DLD1 (cell line): ENCODE measurements at regions not wholly inside any gene's neighbourhood (a gene's known extent, or its start where the extent isn't known, plus 50 kb on each side); places are given as distances from the start of the nearest gene placed in this dataset.

Experiments
- in situ Hi-C: cut with HindIII; loops from 2 replicates; pipeline ENCODE4 v1.10.0; 2017; ENCODE audit warnings: low sequenced_read_pairs

DNA sequence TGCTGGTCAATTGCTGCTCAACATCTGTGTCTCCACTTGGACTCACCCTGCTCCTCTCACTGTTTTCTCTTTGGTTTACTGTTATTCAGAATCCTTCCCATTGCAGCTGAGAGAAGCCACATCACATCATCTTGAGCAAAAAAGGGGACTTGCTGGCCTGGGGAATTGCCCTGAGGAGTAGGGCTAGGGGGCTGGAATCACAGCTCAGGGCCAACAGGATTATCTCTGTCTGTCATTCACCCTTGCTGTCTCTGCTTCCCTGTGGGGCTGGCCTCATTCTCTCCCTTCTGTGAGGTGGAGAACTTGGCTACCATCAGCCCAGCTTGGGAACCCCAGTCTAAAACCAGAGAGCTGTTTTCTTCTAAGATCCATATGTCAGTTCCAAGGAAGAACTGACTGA, 140.7 kb upstream of the WNT4 start:
- in situ Hi-C loops, result no loop called here

DNA sequence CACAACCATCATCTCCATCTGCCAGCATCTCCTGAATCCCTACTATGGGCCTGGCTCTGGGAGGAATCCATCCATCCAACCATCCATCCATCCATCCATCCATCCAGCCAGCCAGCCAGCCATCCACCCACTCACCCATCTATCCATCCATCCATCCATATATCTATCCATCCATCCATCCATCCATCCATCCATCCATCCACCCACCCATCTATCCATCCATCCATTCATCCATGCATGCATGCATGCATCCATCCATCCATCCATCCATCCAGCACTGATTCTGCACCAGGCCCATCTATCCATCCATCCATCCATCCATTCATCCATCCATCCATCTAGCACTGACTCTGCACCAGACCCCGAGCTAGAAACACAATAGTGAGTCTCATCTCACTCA, 141.3 kb upstream of the WNT4 start:
- in situ Hi-C loops, result no loop called here

DNA sequence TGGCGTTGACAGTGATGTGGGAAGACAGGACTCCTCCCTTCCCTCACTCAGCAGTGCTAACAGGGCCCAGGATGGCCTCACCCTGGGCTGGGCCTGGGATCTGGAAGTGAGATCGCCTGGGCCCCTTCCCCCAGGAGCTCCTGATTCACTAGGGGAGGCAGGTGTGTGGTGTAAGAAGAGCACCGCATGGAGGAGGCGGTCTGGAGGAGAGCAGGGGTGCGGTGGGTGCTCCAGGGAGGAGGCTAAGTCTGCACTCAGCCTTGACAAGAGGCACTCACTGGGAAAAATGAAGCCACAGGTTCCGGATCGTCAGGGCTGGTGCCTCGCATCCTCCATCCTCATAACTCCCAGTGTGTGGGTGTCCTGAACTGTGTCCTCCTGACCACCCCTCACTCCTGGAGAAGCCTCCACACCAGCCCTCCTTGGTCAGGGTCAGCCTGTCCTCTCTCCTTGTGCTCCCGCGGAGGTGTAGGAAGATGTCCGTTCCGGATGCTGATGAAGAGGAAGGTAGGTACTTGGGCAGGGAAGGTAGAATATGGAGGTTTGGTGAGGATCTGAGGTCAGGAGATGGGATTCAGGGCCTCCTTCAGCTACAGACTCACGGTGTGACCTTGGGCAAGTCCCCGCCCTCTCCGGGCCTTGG, 142.1 kb upstream of the WNT4 start:
- in situ Hi-C loops, result no loop called here

DNA sequence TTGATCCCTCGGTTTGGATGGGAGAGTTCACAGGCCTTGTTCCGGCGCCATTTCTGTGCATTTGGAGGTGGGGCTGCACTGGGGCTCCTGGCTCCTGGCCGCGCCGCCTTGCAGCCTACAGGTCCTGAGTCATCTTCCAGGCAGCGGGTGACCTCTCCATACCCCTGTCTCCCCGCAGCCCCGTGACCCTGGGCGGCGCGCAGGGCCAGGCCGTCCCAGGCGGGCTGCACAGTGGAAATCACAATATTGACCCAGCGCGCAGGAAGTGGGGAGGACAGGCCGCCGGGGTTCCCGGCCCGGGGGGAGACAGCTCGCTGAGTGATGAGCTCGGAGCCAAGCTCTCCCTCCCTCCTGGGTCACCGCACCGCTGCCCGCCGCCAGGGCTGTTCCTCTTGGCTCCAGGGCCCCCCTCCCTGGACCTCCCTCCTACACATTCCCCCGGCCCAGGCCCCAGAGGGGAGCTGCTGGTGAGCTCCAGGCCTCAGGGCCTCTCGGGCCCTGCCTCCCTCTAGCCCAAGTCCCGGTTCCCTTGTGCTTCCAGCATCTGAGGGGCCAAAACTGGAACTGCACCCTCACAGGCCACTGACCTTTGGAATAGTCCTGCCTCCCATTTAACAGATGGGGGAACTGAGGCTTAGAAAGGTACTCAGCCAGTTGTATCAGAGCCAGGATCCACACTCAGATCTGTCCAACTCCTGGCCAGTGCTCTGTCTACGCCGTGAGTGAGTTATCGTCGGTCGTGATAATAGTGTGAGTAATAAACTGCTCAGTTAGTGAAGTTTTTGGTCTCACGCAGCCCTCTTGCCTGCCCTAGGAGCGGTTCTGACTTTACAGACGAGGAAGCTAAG, 142.9 kb upstream of the WNT4 start:
- in situ Hi-C loops, result no loop called here

DNA sequence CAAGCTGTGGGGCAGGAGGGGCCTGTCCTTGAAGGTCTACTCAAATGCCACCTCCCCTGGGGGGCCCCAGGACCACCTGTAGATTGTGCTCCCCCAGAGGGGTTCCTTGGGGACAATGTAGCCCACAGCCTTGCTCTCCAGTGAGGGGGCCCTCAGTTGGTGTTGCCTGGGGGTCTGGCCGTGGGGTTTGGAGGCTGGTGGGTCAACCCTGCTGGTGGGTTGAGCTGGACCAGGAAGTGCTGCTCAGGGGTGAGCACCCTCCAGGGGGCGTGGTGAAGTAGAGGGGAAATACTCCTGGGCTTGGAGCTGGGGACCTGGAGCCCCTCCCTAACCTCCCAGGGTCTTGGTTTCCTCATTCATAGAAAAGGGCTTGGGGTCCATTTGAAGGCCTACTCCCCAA, 143.6 kb upstream of the WNT4 start:
- in situ Hi-C loops, result no loop called here

DNA sequence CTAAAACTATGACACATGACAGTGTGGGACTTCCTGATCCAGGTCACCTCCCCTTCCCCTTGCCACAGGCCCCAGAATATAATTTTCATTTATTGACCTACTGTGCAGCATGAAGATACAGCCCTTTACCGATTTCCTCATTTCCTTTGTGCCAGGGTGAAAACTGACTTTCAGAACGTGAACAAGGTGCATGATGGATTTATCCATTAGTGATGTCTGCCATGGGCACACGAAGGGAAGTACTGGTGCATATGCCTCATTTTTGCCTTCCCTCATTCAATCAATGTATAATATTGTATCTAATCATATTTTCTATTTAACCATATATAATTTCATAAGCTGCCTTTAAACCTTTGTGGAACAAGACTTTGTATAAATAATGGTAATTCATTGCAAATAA, 144.4 kb upstream of the WNT4 start:
- in situ Hi-C loops, result no loop called here

DNA sequence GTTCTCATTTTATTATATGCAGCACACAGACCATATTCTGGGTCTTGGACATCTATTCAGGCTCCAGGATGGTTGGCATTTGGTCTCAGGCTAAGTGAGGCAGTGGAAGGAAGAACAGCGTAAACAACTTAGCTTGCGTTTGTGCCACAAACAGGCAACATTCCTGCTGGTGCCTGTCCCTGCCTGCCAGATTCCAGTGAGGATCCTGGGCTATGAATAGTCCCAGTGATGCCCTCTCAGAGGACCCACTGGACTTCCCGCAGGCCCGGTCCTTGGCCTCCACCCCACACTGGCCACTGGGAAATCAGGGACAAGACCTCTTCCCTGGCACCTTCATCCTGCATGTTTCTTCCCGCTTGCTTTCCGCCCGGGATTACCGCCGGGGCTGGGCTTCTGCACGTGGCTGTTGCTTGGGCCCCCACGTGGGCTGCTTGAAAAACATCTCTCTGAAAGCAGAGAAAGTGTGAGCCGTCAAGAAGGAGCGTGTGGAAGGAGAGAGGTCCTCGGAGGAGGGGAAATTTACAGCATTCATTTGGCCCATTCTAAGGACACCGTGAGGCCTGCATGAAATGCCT, 145.1 kb upstream of the WNT4 start:
- in situ Hi-C loops, result no loop called here

DNA sequence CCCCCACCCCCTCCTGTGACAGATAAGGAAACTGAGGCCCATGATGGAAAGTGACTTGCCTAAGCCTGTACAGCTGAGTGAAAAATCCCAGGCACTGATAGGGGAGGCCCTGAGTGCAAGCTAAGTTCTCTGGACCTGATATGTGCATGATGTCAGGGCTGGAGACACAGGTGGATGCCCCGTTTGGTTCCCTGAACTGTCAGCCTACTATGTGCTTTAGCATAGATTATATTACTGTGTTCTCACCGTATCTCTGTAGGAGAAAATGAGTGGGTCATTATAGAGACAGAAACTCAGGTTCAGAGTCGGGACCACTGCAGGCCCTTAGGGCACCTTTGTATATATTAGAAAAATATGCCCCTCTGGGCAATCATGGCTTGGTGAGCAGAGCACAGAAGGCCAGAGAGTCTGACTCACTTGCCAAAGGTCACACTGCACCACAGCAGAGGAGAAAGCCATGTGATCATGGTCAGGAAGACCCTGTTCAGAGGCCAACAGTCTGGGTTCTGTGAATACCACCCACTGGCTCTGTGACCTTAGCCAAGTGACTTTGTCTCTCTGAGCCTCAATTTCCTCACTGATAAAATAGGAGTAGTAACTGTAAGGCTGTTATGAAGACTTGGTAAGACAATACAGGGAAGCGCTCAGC, 145.8 kb upstream of the WNT4 start:
- in situ Hi-C loops, result no loop called here

DNA sequence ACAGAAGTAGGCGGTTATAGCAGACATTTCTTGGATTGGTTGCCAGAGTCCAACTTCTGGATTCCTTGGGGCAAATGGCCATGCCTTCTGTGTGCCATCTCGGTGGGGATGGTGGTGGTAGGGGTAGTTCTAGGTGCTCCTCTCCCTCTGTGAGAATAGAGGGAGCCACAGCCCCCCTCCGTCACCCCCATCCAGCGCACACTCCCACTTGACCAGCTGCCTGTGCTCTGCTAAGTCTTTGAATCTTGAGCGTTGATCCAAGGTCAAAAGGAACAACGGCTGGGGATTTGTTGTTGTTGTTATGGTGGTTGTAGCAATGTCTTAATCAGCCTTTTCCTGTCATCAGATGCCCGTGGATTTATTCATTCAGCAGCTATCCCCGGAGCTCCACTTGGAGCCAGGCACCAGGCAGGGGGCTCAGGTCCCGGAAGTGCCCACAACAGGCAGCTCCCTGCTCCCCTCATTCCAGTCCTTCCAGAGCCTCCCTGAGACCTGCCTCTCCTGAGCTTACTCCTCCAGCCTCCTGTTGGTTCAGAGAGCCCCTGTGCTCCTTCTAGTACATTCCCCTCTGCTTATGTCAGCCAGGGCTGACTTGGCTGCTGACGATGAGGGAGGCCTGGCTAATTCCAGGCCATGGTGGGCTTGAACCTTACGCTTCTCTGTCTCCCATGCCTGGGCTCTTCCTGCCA, 146.6 kb upstream of the WNT4 start:
- in situ Hi-C loops, result no loop called here

DNA sequence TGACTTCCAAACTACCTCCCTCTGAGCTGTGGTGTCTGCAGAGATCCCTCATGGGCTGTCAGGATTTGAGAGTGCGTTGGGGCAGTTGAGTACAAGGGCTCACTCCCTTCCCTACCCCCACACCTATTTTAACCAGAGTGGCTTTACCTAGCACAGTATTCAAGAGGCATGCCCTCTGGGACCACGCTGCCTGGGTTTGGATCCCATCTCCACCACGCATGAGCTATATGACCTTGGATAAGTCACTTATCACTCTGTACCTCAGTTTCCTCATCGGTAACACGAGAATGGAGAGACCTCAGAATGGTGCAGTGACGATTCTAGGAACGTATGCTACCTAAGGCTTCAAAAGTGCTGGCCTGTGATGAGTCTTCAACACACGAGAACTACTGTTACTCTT, 147.3 kb upstream of the WNT4 start:
- in situ Hi-C loops, result no loop called here

DNA sequence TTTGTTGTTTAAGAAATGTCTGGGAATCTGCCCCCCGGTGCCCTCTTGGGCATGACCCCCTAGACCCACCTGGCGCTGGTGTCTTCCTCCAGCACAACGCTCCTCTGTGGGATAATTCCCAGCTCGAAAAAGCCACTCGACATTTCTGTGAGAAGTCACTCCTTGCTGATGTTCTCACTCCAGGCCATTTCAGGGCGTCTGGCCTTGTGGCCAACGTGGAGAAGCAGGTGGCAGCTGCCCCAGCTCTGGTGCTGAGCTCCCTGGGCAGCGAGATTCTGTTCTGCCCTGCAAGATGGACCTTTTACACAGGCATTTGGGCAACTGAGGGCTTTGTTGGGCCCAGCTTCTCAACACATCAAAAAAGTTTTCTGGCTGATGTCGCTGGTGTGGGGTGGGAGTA, 147.7 kb upstream of the WNT4 start:
- in situ Hi-C loops, result no loop called here

DNA sequence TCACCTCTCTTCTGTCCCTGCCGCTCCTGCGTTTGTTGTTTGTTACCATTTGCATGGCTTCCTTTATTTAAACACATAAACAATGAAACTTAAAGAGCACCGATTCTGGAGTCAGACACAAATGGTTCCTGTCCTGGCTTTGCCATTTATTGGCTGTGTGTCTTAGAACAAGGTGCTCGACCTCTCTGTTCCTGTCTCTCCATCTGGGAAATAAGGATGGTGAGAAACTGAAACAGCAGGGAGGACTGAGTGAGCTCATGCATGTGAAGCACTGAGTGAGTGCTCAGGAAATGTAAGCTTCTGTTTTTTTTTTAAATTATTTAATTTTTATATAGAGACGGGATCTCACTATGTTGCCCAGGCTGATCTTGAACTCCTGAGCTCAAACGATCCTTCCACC, 148.2 kb upstream of the WNT4 start:
- in situ Hi-C loops, result no loop called here

DNA sequence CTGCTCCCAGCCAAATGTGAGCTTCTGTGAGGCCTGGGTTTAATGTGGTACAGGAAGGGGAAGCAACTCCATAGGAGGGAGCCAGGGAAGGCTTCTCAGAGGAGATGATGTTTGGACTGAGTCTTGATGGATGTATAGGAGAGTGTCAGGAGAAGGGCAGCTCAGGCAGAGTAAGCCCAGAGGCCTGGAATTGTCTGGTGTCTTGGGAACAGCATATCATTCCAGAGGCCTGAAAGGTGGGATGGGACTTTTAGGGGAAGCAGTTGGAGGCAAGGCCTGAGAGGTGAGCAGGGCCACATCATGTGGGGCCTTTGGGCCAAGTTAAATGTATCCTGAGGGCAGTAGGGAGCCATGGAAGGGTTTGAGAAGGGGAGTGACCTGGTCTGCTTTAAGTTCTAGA, 148.6 kb upstream of the WNT4 start:
- in situ Hi-C loops, result no loop called here

DNA sequence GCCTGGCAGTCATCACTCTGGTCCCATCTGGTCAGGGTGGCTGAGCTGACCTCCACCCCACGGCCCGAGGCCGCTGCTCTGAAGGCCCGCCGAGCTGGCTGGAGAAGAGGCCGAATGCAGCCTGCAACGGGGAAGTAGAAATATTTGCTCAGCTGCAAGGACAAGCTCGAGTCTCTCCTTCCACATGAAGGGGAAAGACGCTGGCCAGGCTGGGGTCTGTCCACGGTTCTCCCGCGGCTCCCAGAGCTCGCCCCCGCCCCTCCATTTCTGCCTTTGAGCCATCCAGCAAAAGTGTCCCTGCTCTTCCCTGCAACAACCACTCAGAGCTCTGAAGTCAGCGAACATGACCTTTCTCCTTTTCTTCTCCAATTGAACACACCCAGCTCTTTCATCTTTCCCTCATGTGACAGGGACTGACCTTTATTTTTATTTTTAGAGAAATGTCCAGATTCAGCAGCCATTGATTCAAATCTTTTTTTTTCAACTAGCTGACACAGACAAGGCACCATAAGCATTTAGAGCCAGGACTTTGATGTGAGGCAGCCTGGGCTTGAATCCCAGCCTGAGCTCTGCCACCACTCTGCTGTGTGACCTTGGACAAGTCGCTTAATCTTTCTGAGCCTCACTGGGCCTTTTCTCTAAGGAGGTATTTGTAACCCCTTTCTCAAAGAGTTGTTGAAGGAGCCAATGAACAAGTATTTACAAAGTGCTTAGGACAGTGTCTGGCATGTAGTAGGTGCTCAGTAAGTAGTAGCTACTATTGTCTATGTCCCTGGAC, 149.3 kb upstream of the WNT4 start:
- in situ Hi-C loops, result no loop called here

DNA sequence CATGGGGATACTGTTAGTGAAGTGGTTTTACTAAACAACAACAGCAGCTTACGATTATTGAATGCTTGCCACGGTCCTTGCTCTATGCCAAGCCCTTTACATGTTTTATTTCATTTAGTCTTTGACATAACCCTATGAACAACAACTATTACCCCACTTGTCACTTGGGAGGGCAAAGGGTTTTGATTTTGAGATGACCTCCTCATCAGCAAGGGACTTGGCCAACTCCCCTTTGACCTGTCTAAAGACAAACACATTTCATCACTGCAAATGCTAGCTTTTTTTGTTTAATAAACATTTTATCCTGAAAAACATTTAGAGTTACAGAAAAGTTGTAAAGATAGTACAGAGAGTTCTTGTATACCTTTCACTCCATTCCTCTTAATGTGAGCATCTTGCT, 152.5 kb upstream of the WNT4 start:
- in situ Hi-C loops, result no loop called here

DNA sequence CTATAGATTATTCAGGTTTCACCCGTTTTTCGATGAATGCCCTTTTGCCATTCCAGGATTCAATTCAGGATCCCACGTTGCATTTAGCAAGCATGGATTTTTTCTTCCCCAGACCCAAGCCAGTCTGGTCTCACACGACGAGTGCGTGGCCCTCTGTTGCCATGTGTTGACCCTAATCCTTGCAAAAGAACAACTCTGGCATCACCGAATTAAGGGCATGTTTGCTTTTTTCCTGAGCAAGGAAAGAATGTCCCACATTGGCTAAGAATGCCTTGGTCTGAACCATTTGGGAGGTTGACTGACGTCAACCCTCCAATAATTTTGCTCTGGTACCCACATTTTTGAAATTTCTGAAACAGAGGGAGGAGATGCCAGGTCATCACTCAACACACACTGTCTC, 153.0 kb upstream of the WNT4 start:
- in situ Hi-C loops, result no loop called here

DNA sequence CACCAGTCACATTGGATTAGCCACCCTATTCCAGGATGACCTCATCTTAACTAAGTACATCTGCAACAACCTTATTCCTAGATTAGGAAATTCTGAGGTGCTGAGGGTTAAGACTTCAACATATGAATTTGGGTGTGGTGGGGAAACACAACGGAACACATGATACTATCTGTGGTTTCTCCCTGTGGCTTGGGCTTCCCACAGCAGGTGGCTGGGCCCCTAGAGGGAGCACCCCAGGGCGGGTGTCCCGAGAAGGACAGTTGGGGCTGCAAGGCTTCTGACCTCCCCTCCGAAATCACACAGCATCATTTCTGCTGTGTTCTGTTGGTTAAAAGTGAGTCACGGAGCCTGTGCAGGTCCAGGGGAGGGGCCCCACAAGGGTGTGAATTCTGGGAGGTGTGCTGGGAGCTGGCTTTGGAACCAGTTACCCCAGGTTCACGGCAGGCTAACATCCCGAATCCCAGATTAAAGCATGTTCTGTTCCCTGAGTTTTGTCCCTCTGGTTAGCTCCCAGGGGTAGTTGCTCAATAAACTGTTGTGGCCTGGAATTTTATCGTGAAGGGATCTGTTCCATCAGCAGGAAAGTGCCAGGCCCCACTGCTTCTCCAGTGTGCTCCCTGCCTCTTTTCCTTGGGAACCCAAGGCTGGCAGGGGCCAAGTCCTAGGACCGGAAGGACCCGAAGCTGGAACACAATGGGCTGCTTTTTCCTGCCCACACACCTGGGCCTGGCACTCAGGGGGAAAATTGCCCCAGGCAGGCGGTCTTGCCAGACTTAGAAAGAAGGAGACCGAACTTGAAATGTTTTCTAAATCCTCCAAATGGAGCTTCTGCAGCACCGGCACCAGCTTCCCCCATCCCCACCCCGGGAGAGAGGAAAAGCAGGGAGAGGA, 154.0 kb upstream of the WNT4 start:
- in situ Hi-C loops, result no loop called here

DNA sequence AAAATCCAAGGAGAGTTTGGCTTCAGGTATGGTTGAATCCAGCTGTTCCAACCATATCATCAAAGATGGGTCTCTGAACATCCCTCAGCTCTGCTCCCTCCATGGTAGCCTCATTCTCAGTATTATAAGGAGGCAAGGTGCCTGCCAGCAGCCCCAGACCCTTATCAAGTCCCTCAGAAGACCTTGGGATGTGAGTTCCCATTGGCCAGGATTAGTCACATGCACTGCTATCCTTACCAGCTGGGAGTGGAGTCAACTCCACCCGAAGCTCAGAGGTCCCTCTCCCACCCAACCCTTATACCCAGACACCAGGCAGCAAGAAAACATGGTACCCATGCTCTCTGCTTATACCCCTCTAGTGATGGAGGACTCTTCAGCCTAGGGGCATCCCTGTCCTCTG, 153.7 kb upstream of the ZBTB40 start:
- in situ Hi-C loops, result no loop called here

DNA sequence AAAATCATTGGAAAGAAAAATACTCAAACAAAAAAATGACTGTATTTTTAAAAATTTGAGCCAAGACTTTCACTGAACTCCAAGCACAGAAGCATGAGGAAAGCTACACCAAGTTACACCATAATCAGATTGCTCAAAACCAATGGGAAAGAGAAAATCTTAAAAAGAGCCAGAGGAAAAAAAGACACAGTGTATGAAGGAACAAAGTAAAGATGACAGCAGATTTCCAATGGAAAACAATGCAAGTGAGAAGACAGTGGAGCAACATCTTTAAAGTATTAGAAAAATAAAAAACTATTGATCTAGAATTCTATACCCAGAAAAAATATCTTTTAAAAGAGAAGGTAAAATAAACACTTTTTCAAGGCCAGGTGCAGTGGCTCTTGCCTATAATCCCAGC, 147.8 kb upstream of the ZBTB40 start:
- in situ Hi-C loops, result no loop called here

DNA sequence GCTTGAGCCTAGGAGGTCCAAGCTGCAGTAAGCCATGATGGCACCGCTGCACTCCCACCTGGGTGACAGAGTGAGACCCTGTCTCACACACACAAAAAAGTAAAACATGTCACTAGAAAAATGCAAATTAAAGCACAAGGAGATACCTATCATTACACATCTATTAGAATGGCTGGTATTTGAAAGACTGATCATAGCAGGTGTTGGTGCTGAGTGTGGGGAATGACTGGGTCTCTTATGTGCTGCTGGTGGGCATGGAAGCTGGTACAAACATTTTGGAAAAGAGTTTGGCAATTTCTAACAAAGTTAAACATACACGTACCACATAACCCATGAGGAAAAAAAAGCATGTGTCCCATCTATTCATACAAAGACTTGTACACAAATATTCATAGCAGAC, 142.1 kb upstream of the ZBTB40 start:
- in situ Hi-C loops, result no loop called here
